IMR-90 (cell line): ENCODE measurements at regions not wholly inside any gene's neighbourhood (a gene's known extent, or its start where the extent isn't known, plus 50 kb on each side); places are given as distances from the start of the nearest gene placed in this dataset.

Experiments used
- CEBPB ChIP-seq: IDR thresholded peaks from 2 replicates; pipeline ENCODE4 v1.6.1; 2012; ENCODE audit warnings: low read depth, low read length, improper control_type of control experiment
- FOS ChIP-seq: fragments of 150-350 bp; IDR thresholded peaks from 2 replicates; pipeline ENCODE4 v1.6.1; 2016; ENCODE audit warnings: low read depth, low read length
- MAFK ChIP-seq: IDR thresholded peaks from 2 replicates; pipeline ENCODE4 v1.6.1; 2012; ENCODE audit warnings: low read depth, low read length, improper control_type of control experiment
- POLR2A ChIP-seq: IDR thresholded peaks from 2 replicates; pipeline ENCODE4 v1.6.1; 2012; ENCODE audit warnings: mild to moderate bottlenecking, low read depth, low read length
- RAD21 ChIP-seq: IDR thresholded peaks from 2 replicates; pipeline ENCODE4 v1.6.1; 2012; ENCODE audit warnings: low read length, improper control_type of control experiment
- RFX5 ChIP-seq: IDR thresholded peaks from 2 replicates; pipeline ENCODE4 v1.8.0; 2012; ENCODE audit warnings: low read depth, mild to moderate bottlenecking, low read length, moderate library complexity
- SMC3 ChIP-seq: fragments of 150-350 bp; IDR thresholded peaks from 2 replicates; pipeline ENCODE4 v1.6.1; 2016; ENCODE audit warnings: low read depth, mild to moderate bottlenecking, antibody characterized with exemption, low read length, moderate library complexity
- TF ChIP-seq, protein P1 (sequence below): conservative IDR thresholded peaks from 2 replicates; pipeline ENCODE4 v1.5.1; 2012; ENCODE audit warnings: mild to moderate bottlenecking, low read depth, low read length, improper control_type of control experiment
- TF ChIP-seq, protein P2 (sequence below): fragments of 150-350 bp; IDR thresholded peaks from 2 replicates; pipeline ENCODE4 v1.6.1; 2017; ENCODE audit warnings: mild to moderate bottlenecking, antibody characterized with exemption, low read length, low read depth

DNA sequence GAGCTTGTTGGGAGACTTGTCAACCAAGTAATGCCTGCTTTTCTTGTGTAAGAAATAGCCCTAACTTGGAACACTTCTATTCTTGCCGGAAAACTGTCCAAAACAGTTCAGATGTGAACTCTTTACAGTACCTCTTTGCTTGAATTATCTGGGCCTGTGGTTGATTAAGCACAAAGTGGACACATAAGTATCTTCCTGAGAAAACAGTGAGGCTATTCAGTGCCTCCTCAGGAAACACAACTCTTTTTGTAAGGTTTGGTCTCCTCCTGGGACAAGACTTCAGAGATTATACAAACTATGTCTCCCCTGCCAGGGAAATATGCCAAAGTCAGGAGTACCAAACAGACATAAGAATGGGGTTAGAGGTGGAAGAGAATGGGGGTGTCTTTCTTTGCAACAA is 127.7 kb downstream of the LACC1 start:
- TF ChIP-seq, protein P1, sequence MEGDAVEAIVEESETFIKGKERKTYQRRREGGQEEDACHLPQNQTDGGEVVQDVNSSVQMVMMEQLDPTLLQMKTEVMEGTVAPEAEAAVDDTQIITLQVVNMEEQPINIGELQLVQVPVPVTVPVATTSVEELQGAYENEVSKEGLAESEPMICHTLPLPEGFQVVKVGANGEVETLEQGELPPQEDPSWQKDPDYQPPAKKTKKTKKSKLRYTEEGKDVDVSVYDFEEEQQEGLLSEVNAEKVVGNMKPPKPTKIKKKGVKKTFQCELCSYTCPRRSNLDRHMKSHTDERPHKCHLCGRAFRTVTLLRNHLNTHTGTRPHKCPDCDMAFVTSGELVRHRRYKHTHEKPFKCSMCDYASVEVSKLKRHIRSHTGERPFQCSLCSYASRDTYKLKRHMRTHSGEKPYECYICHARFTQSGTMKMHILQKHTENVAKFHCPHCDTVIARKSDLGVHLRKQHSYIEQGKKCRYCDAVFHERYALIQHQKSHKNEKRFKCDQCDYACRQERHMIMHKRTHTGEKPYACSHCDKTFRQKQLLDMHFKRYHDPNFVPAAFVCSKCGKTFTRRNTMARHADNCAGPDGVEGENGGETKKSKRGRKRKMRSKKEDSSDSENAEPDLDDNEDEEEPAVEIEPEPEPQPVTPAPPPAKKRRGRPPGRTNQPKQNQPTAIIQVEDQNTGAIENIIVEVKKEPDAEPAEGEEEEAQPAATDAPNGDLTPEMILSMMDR = no peak
- no peak for TF ChIP-seq CEBPB
- no peak for TF ChIP-seq POLR2A
- TF ChIP-seq MAFK = no peak
- no peak for TF ChIP-seq SMC3
- no peak for TF ChIP-seq RAD21
- TF ChIP-seq RFX5 = no peak
- no peak for TF ChIP-seq FOS
- TF ChIP-seq, protein P2, sequence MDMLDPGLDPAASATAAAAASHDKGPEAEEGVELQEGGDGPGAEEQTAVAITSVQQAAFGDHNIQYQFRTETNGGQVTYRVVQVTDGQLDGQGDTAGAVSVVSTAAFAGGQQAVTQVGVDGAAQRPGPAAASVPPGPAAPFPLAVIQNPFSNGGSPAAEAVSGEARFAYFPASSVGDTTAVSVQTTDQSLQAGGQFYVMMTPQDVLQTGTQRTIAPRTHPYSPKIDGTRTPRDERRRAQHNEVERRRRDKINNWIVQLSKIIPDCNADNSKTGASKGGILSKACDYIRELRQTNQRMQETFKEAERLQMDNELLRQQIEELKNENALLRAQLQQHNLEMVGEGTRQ = no peak
